Inferior parietal cortex (tissue), 1 donor: ENCODE measurements at regions not wholly inside any gene's neighbourhood (a gene's known extent, or its start where the extent isn't known, plus 50 kb on each side); places are given as distances from the start of the nearest gene placed in this dataset.

Experiments
- DNase-seq: peaks from one replicate; pipeline ENCODE4 v3.0.0-alpha.2; 2016; ENCODE audit errors: extremely low spot score

GRCh38 chr16:7185165-7185564 is 147.5 kb upstream of the RBFOX1 start:
- DNase-seq: no peak

GRCh38 chr16:7183768-7184167 is 148.9 kb upstream of the RBFOX1 start:
- DNase-seq: no peak

GRCh38 chr16:7182510-7183109 is 150.0 kb upstream of the RBFOX1 start:
- no peak for DNase-seq

- DNase-seq: no peak
These were observed 154.8 kb upstream of the RBFOX1 start for GRCh38 chr16:7177875-7178274.

GRCh38 chr16:7171151-7171550 is 161.5 kb upstream of the RBFOX1 start:
- no peak for DNase-seq

GRCh38 chr16:7167626-7168025 is 165.0 kb upstream of the RBFOX1 start:
- DNase-seq: no peak

- DNase-seq: no peak
These were observed 170.8 kb upstream of the RBFOX1 start for GRCh38 chr16:7161891-7162290.

- no peak for DNase-seq
These were observed 172.6 kb upstream of the RBFOX1 start for GRCh38 chr16:7160093-7160492.

GRCh38 chr16:7158481-7158880 is 174.2 kb upstream of the RBFOX1 start:
- DNase-seq: no peak

- DNase-seq: no peak
These were observed 182.4 kb upstream of the RBFOX1 start for GRCh38 chr16:7150230-7150629.

- no peak for DNase-seq
These were observed 184.0 kb upstream of the RBFOX1 start for GRCh38 chr16:7148606-7149005.

- peak; percentile 30 for DNase-seq
These were observed 191.7 kb upstream of the RBFOX1 start for GRCh38 chr16:7140899-7141298.

- peak; percentile 26 for DNase-seq
These were observed 194.9 kb upstream of the RBFOX1 start for GRCh38 chr16:7137560-7138330.

GRCh38 chr16:7132465-7132864 is 200.2 kb upstream of the RBFOX1 start:
- DNase-seq: no peak

- no peak for DNase-seq
These were observed 207.9 kb upstream of the RBFOX1 start for GRCh38 chr16:7124701-7125100.

GRCh38 chr16:7124242-7124641 is 208.4 kb upstream of the RBFOX1 start:
- no peak for DNase-seq

GRCh38 chr16:7116734-7117133 is 215.9 kb upstream of the RBFOX1 start:
- DNase-seq: no peak

GRCh38 chr16:7115898-7116297 is 216.7 kb upstream of the RBFOX1 start:
- no peak for DNase-seq

- no peak for DNase-seq
These were observed 218.7 kb upstream of the RBFOX1 start for GRCh38 chr16:7113949-7114348.

GRCh38 chr16:7113395-7113794 is 219.2 kb upstream of the RBFOX1 start:
- no peak for DNase-seq

GRCh38 chr16:7111265-7111664 is 221.4 kb upstream of the RBFOX1 start:
- no peak for DNase-seq

- no peak for DNase-seq
These were observed 225.2 kb upstream of the RBFOX1 start for GRCh38 chr16:7107436-7107835.

- no peak for DNase-seq
These were observed 229.6 kb upstream of the RBFOX1 start for GRCh38 chr16:7103056-7103455.

GRCh38 chr16:7101054-7101453 is 231.6 kb upstream of the RBFOX1 start:
- peak; percentile 33 for DNase-seq
